ENCODE measurements at regions not wholly inside any gene's neighbourhood (a gene's known extent, or its start where the extent isn't known, plus 50 kb on each side); places are given as distances from the start of the nearest gene placed in this dataset.

GRCh38 chr2:134153294-134153880 lies 100.5 kb upstream of the MGAT5 start:
- no peak for DNase-seq

DNA sequence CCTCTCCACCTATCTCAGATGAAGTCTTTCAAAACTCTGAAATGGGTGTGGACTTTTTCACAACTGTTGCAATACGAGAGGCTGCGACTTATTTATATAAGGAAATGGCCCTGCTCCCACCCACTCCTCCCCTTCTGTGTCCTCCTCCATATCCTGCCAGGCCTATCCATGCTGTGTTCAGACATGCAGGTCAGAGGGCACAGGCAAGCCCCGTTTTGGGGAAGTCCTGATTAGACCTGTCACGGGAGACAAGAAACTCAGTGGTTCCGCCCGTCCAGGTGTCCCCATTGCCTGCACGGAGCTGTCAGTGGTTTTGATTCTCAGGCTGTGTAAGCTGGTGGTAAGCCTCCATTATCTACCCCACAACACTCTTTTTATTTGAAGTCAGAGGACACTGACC lies 99.6 kb upstream of the MGAT5 start:
- DNase-seq: no peak

- DNase-seq: no peak
Observed at GRCh38 chr2:134155134-134155533, 98.7 kb upstream of the MGAT5 start.

- no peak for DNase-seq
Observed at GRCh38 chr2:134158295-134158694, 95.6 kb upstream of the MGAT5 start.

- no peak for DNase-seq
Observed at GRCh38 chr2:134161170-134161547, 92.7 kb upstream of the MGAT5 start.

GRCh38 chr2:134163336-134163735 lies 90.5 kb upstream of the MGAT5 start:
- DNase-seq: no peak

- DNase-seq: no peak
Observed at GRCh38 chr2:134164306-134164705, 89.6 kb upstream of the MGAT5 start.

GRCh38 chr2:134167015-134167414 lies 86.9 kb upstream of the MGAT5 start:
- no peak for DNase-seq

DNA sequence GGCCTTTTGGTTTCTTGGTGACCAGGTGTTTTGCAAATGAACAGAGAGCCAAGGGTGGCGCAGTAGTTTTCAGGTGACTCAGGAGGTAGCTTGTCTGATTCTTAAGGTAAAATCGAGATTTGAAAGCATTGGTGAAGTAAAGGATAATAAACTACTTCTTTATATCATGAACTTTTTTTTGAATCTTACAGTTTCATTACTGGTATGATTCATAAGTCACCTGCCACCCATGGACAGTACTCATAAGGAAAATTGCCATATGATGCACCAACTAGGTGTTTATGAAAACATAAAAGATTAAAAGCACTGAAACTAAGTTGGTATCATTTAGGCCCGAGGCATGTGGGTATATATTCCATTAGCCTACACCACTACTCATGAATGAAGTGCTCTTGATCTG lies 84.1 kb upstream of the MGAT5 start:
- DNase-seq: peak; percentile 83

- no peak for DNase-seq
Observed at GRCh38 chr2:134170294-134170693, 83.6 kb upstream of the MGAT5 start.

DNA sequence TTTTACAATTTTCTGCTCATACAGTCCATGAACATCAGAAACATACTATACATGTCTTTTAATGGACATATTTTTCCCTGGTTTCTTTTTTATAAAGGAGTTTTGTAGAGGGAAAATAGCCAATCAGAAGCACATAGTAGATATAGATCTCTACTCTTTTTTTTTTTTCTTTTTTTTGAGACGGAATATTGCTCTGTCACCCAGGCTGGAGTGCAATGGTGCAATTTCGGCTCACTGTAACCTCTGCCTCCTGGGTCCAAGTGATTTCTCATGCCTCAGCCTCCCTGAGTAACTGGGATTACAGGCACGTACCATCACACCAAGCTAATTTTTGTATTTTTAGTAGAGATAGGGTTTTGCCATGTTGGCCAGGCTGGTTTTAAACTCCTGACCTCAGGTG lies 83.2 kb upstream of the MGAT5 start:
- no peak for DNase-seq

- no peak for DNase-seq
Observed at GRCh38 chr2:134173338-134174016, 80.4 kb upstream of the MGAT5 start.

GRCh38 chr2:134174711-134175110 lies 79.2 kb upstream of the MGAT5 start:
- no peak for DNase-seq

DNA sequence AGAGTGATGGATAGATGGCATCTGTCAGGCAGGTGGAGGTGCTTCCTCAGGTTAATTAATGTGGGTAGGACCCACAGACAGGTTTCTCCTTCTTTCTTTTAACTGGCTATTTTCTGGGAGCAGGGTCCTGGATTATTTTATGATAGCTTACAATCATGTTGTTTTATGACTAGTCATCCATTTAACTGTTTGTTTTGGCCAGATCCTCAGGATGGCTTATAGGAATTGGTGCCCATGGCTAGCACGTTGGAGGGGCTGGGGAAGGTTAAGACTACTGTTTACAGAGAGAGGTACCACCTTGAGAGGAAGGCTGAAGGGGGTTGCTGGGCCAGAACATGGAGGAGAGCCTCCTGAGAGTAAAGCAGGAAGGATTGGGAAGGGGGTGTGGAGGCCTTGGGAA lies 78.0 kb upstream of the MGAT5 start:
- DNase-seq: no peak

DNA sequence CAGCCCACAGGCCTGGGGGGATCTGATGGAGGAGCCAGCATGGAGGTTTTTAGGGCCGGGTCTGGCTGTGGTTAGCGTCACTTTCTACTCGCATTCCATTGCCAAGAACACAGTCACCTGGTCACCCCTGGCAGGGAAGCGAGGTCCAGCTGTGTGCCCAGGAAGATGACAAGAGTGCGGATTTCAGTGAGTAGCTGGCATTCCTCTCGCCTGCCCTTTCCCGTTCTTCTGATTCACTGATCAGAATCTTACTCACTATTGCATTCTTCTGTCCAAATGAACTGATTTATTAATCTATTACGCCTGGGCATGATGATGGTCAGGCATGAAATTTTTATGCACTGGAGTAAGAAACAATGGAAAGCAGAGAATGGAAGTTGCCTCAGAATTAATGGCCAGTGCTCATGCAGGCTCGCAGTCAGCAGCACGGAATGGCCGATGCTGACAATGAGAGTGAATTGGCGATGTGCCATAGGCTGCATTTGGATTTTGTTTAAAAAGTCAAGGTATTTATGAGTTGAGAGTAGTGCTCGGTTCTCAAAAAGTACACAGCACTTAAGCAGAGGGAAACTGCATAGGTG lies 76.4 kb upstream of the MGAT5 start:
- no peak for DNase-seq

- DNase-seq: no peak
Observed at GRCh38 chr2:134178138-134178877, 75.6 kb upstream of the MGAT5 start.

GRCh38 chr2:134181219-134181618 lies 72.7 kb upstream of the MGAT5 start:
- peak; percentile 44 for DNase-seq

DNA sequence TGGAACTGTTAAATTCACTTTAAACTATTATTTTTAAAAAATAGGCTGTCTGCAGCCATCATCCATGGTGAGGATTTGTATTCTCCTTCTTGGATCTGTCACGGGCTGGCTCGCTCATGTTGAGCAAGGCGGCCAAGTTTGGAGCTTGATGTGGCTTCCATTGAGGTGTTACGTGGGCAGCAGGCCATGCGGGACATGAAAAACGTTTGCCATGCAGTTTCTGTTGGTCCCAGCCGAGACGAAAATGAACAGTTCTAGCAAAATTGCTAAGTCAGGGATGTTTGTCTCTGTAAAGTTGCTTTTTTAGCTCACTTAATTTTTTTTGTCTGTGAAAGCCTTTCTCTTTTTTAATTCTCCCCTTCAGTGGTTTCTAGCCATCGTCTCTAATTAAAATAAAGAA lies 70.2 kb upstream of the MGAT5 start:
- no peak for DNase-seq

DNA sequence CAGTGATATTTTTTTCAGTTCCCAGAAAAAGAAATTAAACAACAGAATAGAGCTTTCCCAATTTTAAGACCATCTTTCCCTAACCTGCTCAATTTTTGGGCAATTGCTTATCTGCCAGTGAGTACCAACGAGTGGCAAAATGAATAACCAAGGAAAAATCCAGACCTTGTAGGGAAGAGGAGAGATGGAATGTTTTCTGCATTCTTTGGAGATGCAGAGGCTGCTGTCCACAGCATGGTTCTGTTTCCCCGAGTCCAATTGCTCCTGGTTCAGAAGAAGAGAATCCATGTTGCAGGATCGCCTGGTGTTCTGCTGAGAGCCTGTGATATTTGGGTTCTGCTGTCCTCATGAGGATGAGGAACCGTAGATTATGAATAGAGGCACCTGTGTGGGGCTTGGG lies 68.2 kb upstream of the MGAT5 start:
- DNase-seq: no peak

DNA sequence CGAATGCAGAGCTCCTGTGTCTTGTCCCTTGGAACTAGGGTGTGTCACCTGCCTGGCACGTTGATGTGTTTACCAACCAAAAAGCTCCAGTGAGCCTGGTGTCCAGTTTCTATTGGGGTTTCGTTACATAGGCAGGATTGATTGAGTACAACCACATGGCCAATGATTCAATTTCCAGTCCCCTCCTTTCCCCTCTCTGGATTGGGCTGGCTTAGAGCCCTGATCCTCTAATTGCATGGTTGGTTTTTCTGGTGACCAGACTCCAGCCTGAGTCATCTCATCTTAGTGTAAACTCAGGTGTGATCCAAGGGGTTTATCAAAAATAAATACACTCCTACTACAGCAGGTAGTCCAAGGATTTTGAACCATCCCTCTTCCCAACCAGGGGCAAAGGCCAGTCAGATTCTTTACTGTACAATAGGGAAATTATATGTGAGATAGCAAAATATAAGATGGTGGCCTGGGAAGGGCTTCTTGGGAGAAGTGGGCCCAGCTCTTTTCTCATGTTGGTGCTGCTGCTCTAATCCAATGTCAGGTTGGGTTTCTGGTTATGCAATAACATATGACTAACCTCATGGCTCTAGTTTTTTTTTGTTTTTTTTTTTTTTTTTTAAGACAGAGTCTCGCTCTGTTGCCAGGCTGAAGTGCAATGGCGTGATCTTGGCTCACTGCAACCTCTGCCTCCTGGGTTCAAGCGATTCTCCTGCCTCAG lies 64.7 kb upstream of the MGAT5 start:
- DNase-seq: no peak

- no peak for DNase-seq
Observed at GRCh38 chr2:134190062-134190806, 63.6 kb upstream of the MGAT5 start.

GRCh38 chr2:134190807-134191203 lies 63.1 kb upstream of the MGAT5 start:
- DNase-seq: no peak

DNA sequence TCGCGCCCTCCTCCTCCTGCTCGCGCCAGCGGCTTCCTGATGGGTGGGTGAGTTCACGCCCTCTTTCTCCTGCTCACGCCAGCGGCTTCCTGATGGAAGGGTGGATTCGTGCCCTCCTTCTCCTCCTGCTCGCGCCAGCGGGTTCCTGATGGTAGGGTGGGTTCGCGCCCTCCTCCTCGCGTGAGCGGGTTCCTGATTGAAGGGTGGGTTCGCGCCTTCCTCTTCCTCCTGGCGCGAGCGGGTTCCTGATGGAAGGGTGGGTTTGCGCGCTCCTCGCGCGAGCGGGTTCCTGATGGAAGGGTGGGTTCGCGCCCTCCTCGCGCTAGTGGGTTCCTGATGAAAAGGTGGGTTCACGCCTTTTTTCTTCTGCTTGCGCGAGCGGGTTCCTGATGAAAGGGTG lies 62.0 kb upstream of the MGAT5 start:
- no peak for DNase-seq

Measured in activated CD4-positive, alpha-beta T cell treated with anti-CD3 and anti-CD28 coated beads, Interleukin-10, Interleukin-2, amounts not matched to agents 100 ng/mL and 50 ng/mL, durations not matched to agents 16 hours and 8 hours (primary cell).